ENCODE measurements at regions not wholly inside any gene's neighbourhood (a gene's known extent, or its start where the extent isn't known, plus 50 kb on each side); places are given as distances from the start of the nearest gene placed in this dataset.
A peak's percentile ranks its signal among the peaks of the same experiment; 100 is the strongest.
"Not testable (repeated sequence)": the region's sequence is repeated elsewhere in the genome, so short reads cannot be mapped to it uniquely, and the experiment has no call there.

DNA sequence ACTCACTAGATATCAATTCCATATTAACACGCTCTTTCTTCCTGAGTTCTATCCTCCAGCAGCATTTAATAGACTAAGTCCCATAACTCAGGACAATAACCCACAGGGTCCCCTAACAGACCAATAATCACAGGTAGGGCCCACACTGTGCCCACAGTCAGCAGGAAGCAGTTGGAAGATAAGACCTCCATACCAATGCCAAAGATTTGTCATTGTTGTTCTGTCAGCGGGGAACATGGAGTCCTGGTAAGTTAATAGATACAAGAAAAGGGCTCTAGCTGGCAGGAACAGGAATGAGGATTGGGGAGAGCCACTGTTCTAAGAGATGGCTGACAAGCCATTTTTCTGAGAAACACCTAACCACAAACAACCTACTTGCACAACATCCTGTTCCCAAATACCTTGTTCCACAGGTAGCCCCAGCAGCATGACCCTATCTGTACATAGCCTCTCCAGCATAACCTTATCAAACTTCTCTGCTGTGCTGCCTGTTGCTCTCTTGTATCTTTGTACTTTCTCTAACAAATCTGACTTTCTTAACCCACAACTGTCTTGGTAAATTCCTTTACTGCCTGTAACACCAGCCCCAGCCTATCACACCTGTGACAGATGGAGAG is 142.0 kb upstream of the KCNJ15 start:
- DNase-seq, result no peak

DNA sequence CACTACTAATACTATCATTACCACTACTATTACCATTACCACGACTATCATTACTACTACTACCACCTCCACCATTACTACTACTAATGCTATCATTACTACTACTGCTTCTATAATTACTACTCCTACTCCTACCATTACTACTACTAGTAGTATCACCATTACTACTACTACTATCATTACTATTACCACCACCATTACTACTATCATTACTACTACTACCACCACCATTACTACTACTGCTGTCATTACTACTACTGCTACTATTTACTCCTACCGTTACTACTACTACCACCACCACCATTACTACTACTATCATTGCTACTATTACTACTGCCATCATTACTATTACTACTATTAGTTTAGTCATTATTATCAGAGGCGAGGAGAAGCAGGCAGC is 140.9 kb upstream of the KCNJ15 start:
- DNase-seq, result no peak

DNA sequence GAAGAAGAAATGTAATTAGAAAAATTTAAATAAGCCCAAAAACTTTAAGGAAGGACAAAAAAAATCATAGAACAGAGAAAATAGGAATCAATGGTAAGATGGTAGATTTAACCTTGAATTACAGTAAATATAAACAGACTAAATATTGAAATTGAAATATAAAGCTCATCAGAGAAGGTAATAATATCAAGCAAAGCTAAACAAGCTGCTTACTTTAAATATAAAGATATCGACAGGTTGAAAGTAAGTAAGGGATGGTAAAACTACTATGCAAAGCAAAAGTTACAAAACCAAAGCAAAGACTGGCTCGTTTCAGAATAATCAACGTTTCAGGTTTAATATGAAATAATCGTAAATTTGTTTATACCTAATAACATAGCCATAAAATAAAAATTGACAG is 137.0 kb upstream of the KCNJ15 start:
- DNase-seq, result no peak

DNA sequence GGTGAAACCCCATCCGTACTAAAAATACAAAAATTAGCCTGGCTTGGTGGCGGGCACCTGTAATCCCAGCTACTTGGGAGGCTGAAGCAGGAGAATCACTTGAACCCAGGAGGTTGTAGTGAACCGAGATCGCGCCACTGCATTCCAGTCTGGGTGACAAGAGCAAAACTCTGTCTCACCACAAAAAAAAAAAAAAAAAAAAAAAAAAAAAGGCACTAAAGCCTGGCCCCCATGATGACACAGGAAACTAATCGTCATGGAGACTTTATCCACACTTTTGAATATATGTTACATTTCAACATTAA is 136.2 kb upstream of the KCNJ15 start:
- not testable (repeated sequence) for DNase-seq

DNA sequence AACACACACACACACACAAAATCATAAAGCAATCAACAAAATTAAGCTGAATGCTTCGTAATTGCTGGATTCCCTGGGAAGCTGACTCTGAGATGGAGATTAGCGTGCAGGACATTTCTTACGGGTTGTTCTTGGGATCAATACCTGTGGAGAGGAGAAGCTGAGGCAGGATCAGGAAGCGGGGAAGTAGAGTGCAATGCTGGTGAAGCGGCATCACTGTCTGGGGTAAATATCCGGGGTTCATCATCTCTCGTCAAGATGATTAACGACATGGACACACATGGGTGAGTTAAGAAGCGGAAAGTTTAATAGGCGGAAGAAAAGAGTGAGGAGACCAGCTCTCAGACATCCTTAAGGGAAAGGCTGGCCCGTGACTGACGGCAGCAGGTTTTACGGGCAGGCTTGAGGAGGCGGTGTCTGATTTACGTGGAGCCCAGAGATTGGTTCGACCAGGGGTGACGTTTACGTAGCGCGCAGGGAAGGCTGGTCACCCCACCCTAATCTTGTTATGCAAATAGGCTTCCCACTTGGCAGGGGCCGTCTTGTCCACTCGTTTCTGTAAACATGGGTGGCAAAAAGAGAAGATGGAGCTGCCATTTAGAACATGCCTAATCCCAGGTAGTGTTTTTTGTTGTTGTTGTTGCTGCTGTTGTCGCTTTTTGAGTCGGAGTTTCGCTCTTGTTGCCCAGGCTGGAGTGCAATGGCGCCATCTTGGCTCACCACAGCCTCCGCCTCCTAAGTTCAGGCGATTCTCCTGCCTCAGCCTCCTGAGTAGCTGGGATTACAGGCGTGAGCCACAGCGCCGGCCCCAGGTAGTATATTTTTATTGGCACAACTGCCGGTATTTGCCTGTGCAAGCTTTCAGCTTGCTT is 135.6 kb upstream of the KCNJ15 start:
- DNase-seq, result no peak

DNA sequence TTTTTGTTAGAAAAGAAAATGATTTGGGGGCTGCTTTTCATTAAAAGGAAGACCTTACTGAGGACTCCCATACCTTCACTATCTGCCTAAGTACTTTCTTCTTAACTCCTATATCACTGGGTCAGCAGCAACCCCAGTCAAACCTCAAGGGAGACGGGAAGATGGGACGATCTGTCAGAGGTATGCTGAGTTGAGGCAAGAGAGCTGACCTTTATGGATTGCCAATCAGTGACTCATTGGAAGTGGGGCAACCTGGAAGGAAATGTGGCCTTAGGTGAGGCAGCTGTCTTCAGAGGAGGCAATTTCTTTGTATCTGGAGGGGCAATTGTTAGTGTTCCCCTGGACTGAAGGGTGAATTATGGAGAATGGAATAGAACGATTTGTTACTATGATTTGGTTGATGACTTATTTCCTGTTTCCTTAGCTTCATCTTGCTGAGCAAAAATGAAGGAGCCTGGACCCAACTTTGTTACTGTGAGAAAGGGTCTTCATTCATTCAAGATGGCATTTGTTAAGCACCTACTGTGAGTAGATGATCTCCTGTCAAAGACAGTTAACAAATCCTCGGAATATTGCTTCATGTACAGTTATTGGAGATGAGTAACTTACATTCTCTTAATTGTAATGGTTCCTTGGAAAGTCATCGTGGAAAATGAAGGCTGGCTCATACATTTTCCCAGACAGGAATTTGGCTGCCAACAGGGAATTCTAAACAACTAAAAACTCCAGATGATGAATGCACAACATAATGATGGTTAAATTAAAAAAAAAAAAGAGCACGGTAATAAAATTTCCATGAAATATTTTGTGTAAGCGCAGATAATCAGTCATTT is 134.7 kb upstream of the KCNJ15 start:
- DNase-seq, result no peak

DNA sequence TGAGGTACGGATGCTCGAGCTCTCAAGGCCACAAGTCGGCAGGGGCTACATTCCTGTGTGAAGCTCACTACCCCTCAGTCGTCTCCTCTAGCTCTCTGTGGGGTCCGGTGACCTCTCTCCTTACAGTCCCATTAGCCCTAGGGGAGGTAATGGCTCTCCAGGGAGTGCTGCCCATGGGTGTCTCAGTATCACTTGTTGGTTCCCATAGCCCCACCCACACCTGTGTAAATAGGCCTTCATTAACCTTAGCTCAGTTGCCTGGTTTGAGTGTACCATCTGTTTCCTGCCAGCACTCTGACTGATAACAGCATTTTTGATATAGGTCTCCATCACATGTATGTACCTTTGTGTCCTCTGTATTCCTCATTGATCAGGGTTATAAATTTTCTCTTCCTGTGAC is 133.2 kb upstream of the KCNJ15 start:
- no peak for DNase-seq

DNA sequence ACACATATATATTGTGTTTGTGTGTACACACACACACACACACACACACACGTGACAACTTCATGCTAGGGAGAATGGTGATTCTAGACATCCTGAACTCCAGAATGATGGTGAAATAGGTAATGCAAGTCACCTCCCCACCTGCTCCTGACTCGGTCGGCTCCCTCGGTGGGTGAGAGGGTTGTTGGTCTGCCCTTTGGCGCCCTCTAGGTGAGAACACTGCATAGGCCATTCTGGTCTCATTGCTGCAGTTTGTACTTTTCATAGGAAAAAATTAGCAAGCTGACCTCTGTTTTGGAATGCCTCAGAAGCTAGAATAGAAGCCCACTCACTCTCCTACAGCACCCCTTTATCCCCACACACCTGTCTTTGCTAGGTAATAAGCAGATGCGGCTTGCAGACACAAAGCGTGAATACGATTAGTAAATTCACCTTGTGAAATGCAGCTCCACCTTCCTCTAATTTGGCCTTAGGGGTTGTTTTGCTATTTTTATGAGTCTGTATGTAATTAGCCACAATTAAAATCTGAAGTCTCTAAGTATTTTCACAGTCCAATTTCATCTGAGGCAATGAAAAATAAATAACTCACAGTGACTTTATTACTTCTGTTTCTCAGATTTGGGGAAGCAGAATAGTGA is 130.0 kb upstream of the KCNJ15 start:
- DNase-seq, result peak; percentile 24

DNA sequence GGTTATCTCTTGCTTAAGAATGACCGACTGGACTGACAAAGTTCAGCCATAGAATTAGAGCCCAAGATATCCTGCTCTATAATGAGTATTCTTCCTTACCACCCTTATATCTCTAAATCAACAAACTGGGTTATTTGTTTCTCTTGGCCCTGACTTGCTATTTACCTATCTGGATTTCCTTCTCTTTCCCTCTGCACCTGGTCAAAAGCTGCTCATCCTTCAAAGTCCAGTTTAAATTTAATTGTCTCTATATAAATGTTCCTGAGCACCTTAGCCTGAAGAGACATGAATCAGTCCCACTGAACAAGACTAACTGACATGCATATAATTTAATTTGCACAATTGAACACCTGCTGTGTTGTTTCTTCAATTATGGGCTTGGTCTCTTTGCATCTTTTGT is 127.1 kb upstream of the KCNJ15 start:
- DNase-seq, result no peak

DNA sequence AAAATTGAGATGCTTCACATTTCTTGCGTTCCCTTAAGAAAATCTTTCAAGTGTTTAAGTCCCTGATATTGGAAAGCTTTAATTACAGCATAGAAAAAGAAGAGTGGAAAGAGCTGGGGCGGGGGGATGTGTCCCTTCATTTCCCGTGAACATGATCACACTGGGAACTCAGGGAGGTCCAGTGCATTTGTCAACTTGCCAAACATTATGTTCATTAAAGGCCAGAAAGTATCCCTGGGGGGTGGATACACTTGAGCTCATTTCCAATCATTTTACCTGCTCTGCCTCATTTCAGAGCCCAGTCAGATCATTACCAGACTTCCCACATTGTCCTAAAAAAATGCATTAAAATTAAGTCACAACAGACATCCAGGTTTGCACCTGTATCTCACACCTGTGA is 123.6 kb upstream of the KCNJ15 start:
- no peak for DNase-seq

DNA sequence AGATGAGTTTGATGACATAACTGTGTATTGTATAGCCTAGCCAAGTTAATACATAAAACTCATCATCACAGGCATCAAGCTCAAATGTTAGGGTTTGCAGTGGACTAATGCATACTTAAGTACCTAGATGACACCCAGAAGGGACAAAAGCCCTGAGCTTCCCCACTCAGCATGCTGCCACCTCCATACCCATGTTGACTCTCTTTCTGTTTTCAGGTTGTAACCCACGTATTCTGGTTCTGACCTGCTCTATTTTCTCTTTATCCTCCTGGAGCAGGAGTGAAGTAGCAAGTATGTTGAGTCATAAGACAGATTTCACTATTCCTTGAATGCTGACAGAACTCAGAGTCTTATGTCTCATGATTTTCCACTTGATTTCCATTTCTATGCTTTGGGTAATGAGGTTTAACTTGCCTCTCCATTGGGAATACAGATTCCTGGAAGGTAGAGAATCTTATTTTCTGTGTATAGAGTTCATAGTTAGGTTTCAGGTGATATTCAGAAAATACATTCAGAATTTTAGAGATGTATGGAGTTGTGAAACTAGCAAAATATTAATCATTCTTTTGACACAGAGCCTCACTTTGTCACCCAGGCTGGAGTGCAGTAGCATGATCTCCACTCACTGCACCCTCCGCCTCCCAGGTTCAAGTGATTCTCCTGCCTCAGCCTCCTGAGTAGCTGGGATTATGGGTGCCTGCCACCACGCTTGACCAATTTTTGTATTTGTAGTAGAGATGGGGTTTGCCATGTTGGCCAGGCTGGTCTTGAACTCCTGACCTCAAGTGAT is 122.5 kb upstream of the KCNJ15 start:
- DNase-seq, result no peak

DNA sequence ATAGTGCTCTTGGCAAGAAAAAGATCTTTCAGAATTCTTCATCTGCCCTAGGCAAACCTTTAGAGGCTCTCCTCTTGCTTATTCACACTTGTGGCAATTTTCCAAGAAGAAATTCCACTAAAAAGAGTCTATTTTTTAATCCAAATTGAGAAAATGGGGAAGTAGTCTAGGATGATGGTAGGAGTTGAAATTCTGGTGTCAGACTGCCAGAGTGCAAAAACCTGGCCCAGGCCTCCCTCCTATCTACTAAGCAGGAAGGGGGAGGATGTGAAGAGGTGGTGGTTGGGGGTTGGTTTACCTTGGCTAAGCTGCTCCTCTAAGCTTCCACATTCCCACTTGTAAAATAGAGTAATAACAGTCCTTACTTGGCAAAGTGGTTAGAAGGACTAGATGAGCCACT is 120.6 kb upstream of the KCNJ15 start:
- no peak for DNase-seq

DNA sequence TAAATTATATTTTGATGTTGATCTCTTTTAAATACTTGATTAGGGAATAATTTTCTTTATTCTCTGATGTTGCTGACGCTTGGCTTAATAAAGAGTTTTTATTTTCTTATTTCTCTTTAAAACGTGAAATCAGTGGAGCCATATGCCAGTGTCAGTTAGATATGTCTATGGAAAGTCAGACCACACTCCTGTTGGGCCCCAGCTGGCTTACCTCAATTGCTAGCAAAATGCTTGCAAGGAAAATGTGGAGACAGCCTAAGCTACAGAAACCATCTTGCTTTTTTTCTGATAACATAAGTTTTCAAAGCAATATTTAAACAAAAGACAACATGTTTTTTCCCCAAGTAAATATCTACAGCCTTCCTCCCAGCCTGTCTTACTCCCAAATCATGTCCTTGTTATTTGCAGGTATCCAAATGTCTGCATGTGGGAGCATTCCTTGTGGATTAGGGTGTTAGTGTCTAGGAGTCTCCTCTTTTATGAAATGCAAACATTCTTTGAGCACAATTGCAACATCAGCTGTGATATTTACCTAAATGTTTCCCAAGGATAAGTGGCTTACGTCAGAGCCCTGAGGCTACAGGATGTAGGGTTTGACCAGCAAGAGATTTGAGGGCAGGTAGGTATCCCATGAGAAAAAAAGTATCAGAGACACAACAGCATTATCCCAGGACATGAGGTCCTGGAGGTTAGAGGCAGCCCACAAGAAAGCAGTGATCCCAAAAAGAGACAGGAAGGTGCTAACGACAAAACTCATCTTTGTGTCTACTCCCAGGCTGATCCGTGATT is 117.2 kb upstream of the KCNJ15 start:
- no peak for DNase-seq

DNA sequence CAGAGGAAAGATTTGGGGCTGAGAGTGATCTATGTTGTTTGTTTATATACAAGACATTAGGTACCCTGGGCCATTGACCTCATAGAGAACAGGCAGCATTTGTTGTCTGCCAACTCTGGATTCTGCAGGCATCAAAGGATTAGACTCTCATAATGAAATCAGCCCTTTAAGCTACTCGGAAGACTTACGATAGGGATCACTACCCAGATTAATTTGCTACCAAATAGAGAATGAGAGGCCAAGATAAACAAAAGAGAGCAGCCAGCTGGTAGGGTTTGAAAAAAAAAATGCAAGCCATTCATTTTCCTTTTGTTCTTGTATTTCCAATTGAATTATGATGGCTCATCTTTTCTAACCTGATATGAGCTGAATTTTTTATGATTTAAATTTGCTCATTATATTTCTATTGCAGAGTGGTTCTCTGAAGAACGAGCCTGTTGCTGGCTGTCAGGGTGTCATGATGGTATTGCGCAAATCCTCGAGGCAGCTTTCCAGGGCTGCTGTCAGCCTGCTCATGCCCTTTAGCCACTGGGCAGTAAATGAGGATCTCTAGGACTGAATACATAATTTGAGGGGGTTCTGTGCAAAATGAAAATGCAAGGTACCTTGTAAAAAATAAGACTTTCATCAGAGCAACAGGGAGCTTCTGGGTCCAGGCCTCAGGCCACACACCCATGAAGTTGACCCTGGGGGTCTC is 116.4 kb upstream of the KCNJ15 start:
- no peak for DNase-seq

DNA sequence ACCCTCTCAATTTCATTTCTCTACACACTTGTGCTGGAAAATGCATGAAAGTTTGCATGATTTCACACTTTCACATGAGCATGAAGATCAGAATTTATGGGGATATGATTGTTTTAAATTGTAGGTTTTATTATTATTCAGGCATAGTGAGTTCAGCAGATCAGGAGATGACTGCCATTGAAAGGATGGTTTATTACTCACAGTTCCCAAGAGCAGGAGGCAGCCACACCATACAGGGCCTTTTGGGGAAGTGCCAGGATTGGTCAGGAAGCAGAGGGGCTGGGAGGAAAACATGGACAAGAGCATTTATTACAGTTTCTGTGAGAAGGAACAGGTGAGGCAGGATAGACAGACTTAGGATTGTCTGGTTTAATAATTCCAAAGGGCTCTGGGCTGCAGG is 114.6 kb upstream of the KCNJ15 start:
- DNase-seq, result no peak

DNA sequence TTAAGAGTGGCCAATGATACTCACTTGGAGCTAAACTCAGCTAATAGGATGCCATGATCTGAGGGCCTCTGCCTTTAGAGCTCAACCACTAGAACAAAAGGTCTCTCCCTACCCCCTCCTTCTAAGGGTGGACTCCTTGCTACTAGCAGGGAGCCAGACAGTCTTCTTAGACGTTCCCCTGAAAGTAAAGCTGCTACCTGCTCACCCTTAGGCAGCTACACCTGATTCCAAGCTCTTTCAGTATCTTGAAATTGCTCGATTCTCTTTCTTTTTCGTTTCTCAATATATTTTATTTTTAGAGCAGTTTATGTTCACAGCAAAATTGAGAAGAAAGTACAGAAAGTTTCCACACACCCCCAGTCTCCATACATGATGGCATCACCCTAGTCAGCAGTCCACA is 112.6 kb upstream of the KCNJ15 start:
- DNase-seq, result no peak

DNA sequence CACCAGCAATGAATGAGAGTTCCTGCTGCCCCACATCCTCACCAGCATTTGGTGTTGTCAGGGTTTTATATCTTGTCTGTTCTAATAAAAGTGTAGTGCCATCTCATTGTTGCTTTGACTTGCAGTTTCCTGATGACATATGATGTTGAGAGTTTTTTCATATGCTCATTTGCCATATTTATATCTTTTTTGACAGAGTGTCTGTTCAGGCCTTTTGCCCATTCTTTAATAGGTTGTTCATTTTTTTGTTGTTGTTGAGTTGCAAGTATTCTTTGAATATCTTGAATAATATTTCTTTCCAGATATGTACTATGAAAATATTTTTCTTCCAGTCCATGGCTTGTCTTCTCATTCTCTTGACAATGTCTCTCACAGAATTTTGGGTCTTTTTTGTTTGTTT is 111.7 kb upstream of the KCNJ15 start:
- no peak for DNase-seq

DNA sequence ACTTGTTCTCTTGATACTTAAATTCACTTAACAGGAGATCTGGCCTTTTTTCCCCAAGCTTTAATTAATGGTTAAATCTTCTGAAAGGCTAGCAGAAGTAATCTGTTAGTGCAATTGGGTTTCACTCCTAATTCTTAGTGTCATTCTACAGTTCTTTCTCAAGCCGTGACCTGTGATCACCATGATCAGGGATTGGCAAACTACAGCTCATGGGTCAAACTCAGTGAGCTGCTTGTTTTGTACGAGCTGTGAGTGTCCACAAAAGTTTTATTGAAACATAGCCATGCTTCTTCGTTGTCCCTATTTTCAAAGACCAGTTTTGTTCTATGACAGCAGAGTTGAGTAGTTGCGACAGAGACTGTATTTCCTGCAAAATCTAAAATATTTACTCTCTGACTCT is 109.4 kb upstream of the KCNJ15 start:
- DNase-seq, result no peak

DNA sequence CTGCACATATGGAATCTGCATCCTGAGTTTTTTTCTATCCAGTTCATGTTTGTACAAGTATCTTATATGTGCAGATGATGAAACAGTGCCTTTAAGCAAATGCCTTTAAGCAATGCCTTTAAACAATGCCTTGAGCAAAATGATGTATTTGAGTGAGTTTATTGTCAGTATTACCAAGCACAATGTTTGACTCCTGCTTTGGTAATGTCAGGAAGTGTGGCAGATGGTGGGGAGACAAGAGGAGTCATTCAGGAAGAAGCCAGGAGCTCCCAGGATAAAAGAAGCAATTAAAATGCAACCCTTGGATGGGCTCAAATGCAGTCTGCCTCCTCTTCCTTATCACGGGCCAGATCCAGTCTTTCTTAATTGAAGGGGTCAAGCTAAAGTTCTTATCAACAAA is 108.7 kb upstream of the KCNJ15 start:
- no peak for DNase-seq

DNA sequence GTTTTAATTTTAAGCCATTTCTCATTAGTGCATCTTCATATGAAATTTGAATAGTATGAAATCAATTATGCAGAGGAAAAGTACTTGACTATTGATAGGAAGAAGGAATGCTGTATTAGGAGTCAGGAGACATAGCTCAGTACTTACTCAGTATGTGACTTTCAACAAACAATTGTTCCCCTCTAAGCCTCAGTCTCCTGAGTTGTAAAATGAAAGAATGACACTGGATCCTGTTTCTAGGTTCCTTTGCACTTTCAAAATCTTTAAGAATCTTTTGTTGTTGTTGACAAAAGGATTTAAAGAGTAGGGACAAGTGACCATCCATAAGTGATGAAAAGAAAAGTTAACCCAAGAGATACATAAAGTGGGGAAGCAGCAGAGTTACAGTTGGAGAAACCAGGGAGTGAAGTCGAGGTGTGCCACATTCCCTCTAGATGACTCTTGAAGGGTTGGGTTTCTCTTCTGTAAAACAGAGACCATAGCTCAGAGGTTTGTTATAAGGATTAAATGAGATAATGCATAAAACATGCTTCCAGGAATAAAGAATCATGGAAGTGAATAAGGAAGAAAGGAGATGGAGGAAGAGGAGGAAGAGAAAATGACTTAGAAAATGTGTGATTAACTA is 105.7 kb upstream of the KCNJ15 start:
- no peak for DNase-seq

Data from skin of body (tissue), 1 donor.